ENCODE measurements at regions not wholly inside any gene's neighbourhood (a gene's known extent, or its start where the extent isn't known, plus 50 kb on each side); places are given as distances from the start of the nearest gene placed in this dataset.
"Not testable (repeated sequence)": the region's sequence is repeated elsewhere in the genome, so short reads cannot be mapped to it uniquely, and the experiment has no call there.

DNA sequence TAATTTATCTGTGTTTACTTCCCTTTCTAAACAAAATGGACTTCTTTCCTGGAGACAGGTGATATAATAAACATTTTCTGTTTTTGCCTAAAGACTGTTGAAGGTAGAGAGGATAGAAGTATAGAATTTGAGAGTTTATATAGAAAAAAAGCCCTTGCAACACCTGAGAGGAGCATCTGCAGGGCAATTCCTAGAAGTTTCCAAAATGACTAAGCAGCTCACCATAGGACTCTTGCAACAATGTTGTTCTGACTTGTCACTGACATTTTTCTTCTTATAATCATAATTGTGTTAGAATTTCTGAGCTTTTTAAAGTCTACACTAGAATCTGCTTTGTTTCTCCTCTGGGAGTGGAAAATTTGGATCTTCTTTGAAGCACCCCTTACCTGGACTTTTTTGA is 216.8 kb downstream of the TUSC1 start:
- DNase-seq (ENCODE audit: low read depth in 2 of 2) = no peak

- no peak for DNase-seq (ENCODE audit: low read depth in 2 of 2)
Measured at GRCh38 chr9:25453875-25454274, 224.4 kb downstream of the TUSC1 start.

DNA sequence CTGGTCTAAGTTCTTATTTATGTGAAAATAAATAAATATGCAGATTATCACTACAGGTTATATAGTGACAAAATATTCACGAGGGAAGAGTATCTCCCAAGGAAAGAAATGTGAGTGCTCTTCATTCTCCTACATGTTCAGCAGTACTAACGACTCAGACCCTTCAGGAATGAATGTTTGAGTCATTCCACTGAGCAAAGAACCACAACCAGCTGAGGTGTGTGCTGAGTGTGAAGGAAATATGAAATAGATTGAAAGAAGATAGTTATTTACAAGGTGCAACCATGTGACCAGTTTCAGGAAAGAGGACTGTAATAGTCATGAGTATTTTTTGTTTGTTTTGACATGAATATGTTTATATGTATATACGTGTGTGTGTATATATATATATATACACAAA is 228.7 kb downstream of the TUSC1 start:
- no peak for DNase-seq (ENCODE audit: low read depth in 2 of 2)

DNA sequence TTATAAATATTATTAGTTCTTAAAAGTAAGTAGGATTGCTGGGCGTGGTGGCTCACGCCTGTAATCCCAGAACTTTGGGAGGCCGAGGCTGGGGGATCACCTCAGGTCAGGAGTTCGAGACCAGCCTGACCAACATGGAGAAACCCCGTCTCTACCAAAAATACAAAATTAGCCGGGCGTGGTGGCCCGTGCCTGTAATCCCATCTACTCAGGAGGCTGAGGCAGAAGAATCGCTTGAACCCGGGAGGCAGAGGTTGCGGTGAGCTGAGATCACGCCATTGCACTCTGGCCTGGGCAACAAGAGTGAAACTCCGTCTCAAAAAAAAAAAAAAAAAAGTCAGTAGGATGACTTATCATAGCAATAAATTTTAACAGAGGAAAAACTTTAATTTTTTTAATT is 232.5 kb downstream of the TUSC1 start:
- not testable (repeated sequence) for DNase-seq (ENCODE audit: low read depth in 2 of 2)

DNA sequence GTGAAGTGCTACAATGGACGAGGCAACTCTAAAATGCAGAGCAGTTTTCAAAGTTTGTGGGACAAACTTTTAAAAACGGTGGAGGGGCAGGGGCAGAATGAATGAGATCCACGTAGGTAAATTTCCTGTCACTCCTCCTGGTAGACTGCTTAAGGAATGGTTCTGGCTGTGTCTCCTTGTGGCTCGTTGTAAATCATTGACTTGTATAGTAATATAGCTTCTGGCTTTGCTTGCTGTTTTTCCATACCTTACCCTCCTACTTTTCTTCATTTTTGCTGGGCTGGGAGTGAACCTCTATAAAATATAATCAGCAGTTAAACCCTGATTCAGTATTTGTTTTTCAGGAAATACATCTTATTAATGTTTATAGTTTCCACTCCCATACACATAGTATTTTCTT is 235.7 kb downstream of the TUSC1 start:
- no peak for DNase-seq (ENCODE audit: low read depth in 2 of 2)

DNA sequence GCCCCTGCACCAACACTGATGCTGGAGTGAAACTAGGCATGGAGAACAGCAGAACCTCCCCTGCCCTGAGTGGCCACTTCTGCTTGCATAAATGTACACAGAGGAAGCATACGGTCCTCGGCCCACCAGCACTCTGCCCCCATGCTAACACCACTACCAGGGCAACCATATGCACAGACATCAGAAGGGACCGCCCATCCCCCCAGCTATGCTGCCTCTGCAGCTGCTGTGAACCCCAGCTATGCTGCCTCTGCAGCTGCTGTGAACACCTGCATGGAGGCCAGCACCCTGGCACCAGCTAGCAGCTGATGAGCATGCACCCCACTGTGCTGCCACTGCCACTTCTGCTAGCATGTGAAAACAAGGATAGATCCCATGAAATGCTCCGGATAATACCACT is 250.3 kb downstream of the TUSC1 start:
- DNase-seq (ENCODE audit: low read depth in 2 of 2) = no peak

DNA sequence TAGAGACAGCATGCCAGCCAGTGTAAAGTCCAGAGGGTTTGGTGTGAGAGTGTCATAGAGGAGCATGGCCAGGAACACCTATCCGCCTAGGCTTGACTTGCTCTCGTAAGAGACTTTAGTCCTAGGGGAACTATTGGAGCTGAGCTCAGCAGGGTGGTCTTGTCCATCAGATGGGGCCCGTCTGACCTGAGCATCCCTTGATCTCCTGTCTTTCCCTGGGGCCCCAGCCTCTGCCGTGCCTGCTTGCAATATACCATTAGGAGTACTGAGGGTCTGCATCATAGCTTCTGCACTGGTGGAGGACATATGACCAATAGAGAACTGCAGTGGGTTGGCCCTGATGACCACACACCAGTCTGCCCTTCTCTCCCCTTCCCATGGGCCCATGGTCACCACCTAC is 251.0 kb downstream of the TUSC1 start:
- DNase-seq (ENCODE audit: low read depth in 2 of 2) = no peak

DNA sequence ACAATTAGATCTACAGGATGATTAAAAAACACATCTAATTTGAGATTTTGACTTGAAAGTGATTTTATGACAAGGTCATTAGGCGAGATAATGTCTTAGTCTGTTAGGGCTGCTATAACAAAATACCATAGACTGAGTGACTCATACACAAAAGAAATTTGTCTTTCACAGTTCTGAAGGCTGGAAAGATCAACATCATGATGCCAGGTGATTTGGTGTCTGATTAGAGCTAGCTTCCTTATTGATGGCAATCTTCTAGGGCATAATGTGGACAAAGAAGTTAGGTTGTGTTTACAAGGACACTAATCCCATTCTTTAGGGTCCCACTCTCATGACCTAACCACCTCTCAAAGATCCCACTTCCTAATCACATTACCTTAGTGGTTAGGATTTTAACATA is 256.7 kb downstream of the TUSC1 start:
- DNase-seq (ENCODE audit: low read depth in 2 of 2) = no peak

DNA sequence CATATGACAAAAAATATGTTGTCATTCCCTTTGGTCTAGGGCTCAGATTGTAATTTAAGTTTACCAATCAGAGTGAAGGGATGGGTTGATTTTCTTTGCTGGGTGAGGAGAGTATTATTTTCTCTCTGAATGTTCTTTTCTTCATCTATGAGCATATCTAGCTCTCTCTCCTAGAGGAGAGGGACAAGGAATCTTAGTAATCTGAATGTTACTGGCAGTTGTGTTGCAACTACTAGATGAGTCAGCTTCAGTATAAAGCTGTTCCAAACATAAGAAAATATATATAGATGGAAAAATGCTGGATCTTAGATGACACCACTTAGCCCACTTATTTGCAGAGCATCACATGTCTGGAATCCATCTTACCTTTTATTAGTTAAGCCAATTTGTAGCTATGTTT is 259.3 kb downstream of the TUSC1 start:
- peak; percentile 12 to 13 for DNase-seq (ENCODE audit: low read depth in 2 of 2)

GRCh38 chr9:25415718-25416117 is 262.5 kb downstream of the TUSC1 start:
- no peak for DNase-seq (ENCODE audit: low read depth in 2 of 2)

GRCh38 chr9:25412646-25413045 is 265.6 kb downstream of the TUSC1 start:
- DNase-seq (ENCODE audit: low read depth in 2 of 2) = no peak

DNA sequence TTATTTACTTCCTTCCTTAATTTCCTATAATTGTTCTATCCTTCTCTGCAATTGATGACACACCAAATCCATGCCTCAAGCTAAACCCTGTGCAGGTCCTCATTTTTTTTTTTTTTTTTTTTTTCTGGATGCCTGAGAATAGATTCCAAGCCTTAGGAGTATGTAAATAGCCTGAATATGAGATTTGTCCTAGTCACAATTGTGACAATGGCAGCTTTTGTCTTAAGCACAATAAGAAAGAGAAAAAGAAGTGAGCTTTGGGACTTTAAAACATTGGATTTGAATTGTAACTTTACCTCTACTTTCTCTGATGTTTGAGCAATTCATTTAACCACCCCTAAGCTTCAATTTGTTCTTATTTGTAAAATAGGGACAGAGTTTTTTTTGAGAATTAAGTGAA is 280.5 kb downstream of the TUSC1 start:
- no peak for DNase-seq (ENCODE audit: low read depth in 2 of 2)

DNA sequence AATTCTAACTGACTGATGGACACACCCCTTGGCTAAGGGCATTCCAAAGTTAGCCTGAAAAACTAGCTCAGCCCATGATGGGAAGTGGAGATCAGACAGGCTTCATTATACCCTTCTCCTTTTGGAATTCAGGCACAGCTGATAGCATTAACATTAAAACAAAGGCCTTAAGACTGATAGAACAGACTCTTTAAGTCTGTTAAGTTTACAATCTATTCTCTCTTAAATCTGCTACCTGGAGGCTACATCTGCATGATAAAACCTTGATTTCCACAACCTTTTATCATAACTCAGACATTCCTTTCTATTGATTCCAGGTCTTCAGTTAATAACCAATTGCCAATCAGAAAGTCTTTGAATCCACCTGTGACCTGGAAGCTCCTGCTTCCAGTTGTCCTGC is 281.4 kb downstream of the TUSC1 start:
- no peak for DNase-seq (ENCODE audit: low read depth in 2 of 2)

DNA sequence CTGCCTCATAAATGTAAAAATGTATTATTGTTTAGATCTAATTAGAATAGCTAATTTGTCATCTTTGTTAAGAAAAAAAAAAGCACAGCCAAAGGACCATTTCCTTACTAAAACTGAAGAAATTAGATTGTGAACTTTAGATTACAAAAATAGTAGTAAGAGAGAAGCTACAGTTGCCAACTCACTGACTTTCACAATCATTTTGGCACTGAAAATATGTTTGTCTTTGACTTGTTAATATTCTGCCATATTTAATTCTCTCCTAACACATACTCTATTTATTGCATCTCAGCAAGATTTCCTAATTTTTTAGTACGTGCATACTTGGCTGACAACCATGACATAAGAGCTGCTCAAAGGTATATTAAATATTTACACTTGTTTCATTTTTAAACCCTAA is 297.1 kb downstream of the TUSC1 start:
- DNase-seq (ENCODE audit: low read depth in 2 of 2) = no peak

- no peak for DNase-seq (ENCODE audit: low read depth in 2 of 2)
Measured at GRCh38 chr9:25377039-25377438, 301.2 kb downstream of the TUSC1 start.

GRCh38 chr9:25374281-25374680 is 304.0 kb downstream of the TUSC1 start:
- DNase-seq (ENCODE audit: low read depth in 2 of 2) = no peak

- DNase-seq (ENCODE audit: low read depth in 2 of 2) = no peak
Measured at GRCh38 chr9:25366906-25367305, 311.3 kb downstream of the TUSC1 start.

- no peak for DNase-seq (ENCODE audit: low read depth in 2 of 2)
Measured at GRCh38 chr9:25353783-25354182, 324.5 kb downstream of the TUSC1 start.

- no peak for DNase-seq (ENCODE audit: low read depth in 2 of 2)
Measured at GRCh38 chr9:25350011-25350410, 328.2 kb downstream of the TUSC1 start.

DNA sequence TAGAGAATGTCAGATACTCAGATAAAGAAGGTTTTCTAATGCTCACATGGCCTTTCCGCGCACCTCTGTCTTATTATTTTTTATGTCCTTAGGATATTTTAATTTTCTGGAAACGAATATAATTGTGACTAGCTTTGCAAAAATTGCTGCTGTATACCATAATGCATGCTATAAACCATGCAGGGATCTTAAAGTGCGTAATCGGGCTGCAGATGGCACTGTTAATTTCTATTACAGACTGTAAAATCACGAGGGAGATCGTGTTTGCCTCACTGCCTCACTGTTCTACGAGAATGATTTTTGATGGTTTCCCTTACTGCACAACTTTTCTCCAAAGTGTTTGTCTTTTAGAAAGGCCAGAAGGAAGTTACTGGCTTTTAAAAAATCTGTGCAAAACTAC is 356.1 kb downstream of the TUSC1 start:
- DNase-seq (ENCODE audit: low read depth in 2 of 2) = no peak

DNA sequence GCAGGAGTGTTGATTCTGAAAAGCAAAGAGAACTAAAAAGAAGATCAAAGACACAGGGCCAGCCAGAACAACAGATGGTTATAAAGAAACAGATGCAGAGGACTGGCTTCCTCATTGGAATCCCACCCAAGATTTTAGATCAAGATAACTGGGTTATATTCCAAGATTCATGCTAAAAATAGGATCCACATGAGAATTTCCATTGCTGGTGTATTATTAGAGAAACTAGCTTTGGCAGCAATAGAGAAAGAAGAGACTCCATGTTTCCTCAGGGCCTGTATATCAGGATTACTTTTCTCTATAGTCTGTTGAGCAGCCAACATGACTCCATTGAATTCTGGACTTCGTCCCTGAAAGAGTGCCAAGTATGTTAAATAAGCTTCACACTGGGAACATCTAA is 367.3 kb downstream of the TUSC1 start:
- no peak for DNase-seq (ENCODE audit: low read depth in 2 of 2)

DNA sequence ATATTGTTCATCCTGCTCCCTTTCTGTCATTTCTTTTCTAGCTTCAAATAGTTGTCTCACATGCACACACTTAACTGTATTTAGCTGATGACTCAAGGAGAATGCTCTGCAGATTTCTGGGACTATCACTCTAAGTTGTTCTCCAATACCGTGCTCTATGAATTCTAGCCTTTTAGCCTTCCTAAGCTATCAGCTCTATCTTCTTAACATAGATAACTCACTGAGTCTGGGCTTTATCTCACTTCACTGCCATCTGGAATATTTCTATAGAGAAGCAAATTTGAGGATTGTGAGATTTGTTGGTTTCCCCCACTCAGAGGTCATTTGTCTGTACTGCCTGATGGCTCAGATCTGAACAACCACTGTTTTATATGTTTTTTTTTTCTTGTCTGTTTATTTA is 369.7 kb downstream of the TUSC1 start:
- no peak for DNase-seq (ENCODE audit: low read depth in 2 of 2)

DNA sequence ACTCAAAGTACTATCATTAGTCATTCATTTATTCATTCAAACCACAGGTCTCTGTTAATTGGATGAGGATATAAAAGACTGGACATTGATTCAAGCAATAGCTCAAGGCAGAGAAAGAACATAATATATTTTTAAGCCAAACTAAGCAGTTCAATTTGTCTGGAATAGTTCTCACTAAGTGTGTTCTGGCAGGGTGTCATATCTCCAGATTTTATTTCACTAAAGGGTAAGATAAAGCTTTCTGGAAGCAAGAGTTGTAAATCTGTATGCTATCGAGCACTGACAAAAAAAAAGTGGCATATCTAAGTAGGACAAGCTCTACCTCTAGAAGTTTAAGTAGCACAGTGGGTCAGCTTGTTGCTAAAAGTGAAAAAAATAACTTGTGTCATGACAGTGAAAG is 375.6 kb downstream of the TUSC1 start:
- no peak for DNase-seq (ENCODE audit: low read depth in 2 of 2)

DNA sequence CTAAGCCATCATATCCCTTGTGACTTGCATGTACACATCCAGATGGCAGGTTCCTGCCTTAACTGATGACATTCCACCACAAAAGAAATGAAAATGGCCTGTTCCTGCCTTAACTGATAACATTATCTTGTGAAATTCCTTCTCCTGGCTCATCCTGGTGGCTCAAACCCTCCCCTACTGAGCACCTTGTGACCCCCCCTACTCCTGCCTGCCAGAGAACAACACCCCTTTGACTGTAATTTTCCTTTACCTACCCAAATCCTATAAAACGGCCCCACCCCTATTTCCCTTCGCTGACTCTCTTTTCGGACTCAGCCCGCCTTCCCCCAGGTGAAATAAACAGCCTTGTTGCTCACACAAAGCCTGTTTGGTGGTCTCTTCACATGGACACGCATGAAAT is 390.0 kb downstream of the TUSC1 start:
- DNase-seq (ENCODE audit: low read depth in 2 of 2) = not testable (repeated sequence)

DNA sequence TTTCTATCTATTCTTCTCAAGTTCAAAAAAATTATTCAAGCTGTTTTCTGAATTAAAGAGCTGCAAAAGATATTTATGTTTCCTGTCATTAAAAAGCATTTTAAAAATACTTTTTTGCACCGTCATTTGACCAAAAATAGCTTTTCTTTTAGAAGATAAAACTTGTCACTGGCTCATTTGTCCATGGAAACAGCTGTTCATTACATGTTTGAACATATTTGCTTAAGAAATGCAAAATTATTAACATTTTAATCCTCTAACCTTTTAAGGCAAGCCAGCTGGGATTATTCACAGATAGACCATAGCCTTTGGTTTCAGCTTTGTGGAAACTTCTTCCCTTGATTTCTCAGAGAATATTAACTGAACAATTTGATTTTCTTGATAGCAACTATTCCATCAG is 393.9 kb downstream of the TUSC1 start:
- no peak for DNase-seq (ENCODE audit: low read depth in 2 of 2)
